HCT116 (cell line): ENCODE measurements at regions not wholly inside any gene's neighbourhood (a gene's known extent, or its start where the extent isn't known, plus 50 kb on each side); places are given as distances from the start of the nearest gene placed in this dataset.

Experiments
- ATAC-seq: fragments of 200-7000 bp; cut with Tn5 transposase; 2 replicates; pipeline ENCODE4 v1.9.1; 2020; ENCODE audit warnings: mild to moderate bottlenecking, moderate library complexity
- BruUV-seq: library from RNA; stranded (reverse); fragments of 400-500 nt; replicated peaks from 2 replicates; lab custom pipeline; 2021; lab: Mats Ljungman, UMichigan
- CTCF ChIA-PET: fragments of 300-600 bp; sonication (Branson Sonifier 250); formaldehyde crosslinking; loops from one replicate; lab custom pipeline; 2021; ENCODE audit warnings: antibody characterized with exemption; lab: Charles Lee
- POLR2A ChIA-PET: fragments of 300-600, 350-600 bp; sonication (Branson Sonifier 250); formaldehyde crosslinking; loops from one replicate; lab custom pipeline; 2021; ENCODE audit warnings: antibody characterized with exemption; lab: Charles Lee
- RAD21 ChIA-PET, 2 experiments: fragments of 300-600 bp; sonication (Branson Sonifier 250); formaldehyde crosslinking; loops; one replicate each; lab custom pipeline; 2023; ENCODE audit warnings: low total read pairs in 2 of 2; ENCODE audit not compliant: uncharacterized antibody in 2 of 2, unreplicated experiment in 2 of 2, low non-redundant PET in 1 of 2; lab: Charles Lee
- DNase-seq: peaks from one replicate; pipeline ENCODE4 v3.0.0-alpha.2; 2010; ENCODE audit warnings: low read depth, low spot score
- H2AFZ ChIP-seq: fragments of 200-600 bp; shearing (Covaris generic), sonication (generic); 2 replicates; pipeline ENCODE4 v1.6.1; 2017; ENCODE audit warnings: low read depth, mixed run types, mixed read lengths, antibody characterized with exemption, low read length; ENCODE audit not compliant: poor library complexity, severe bottlenecking
- H3K27ac ChIP-seq: 2 replicates; pipeline ENCODE4 v1.5.1; 2012; ENCODE audit warnings: low read depth, low read length
- H3K27me3 ChIP-seq: fragments of 200-600 bp; sonication (generic); 2 replicates; pipeline ENCODE4 v1.6.1; 2016; ENCODE audit warnings: mixed run types, low read length, mixed read lengths; ENCODE audit not compliant: insufficient read depth
- H3K36me3 ChIP-seq, 2 experiments: fragments of 200-500 bp in 1 of 2; fragments of 200-600 bp in 1 of 2; sonication (Bioruptor generic) in 1 of 2; sonication (generic) in 1 of 2; 2 replicates each; pipeline versions ENCODE4 v1.5.1 to v1.6.1; 2014 to 2016; ENCODE audit warnings: low read length in 2 of 2, inconsistent platforms in 1 of 2, mixed read lengths in 1 of 2, mixed run types in 1 of 2; ENCODE audit not compliant: insufficient read depth in 2 of 2, control insufficient read depth in 1 of 2
- H3K4me1 ChIP-seq, 2 experiments: fragments of 200-600 bp in 1 of 2; sonication (generic) in 1 of 2; 2 replicates each; pipeline versions ENCODE4 v1.5.1 to v1.6.1; 2012 to 2017; ENCODE audit warnings: low read length in 2 of 2, inconsistent platforms in 1 of 2, mild to moderate bottlenecking in 1 of 2, mixed read lengths in 1 of 2, mixed run types in 1 of 2, moderate library complexity in 1 of 2; ENCODE audit not compliant: insufficient read depth in 2 of 2, control insufficient read depth in 1 of 2
- H3K4me2 ChIP-seq: fragments of 200-600 bp; sonication (generic); 2 replicates; pipeline ENCODE4 v1.6.1; 2017; ENCODE audit warnings: mixed run types, low read length, mixed read lengths
- H3K4me3 ChIP-seq, 2 experiments: fragments of 200-600 bp in 1 of 2; sonication (generic) in 1 of 2; replicated peaks in 1 of 2; 2 replicates each; pipeline ENCODE4 v1.5.1; 2011 to 2016; ENCODE audit warnings: low read length in 2 of 2, control low read depth in 1 of 2, low read depth in 1 of 2, mild to moderate bottlenecking in 1 of 2, mixed read lengths in 1 of 2, mixed run types in 1 of 2
- H3K79me2 ChIP-seq: fragments of 200-600 bp; sonication (generic); 2 replicates; pipeline ENCODE4 v1.6.1; 2017; ENCODE audit warnings: mild to moderate bottlenecking, mixed run types, low read length, moderate library complexity, mixed read lengths; ENCODE audit not compliant: insufficient read depth
- H3K9ac ChIP-seq: fragments of 200-600 bp; sonication (generic); 2 replicates; pipeline ENCODE4 v1.6.1; 2016; ENCODE audit warnings: low read length, mixed read lengths
- H3K9me2 ChIP-seq: fragments of 200-600 bp; sonication (generic), shearing (Covaris generic); 2 replicates; pipeline ENCODE4 v1.6.1; 2017; ENCODE audit warnings: mixed run types, mild to moderate bottlenecking, moderate library complexity; ENCODE audit not compliant: insufficient read depth
- H3K9me3 ChIP-seq, 2 experiments: fragments of 200-500 bp in 1 of 2; fragments of 200-600 bp in 1 of 2; sonication (Bioruptor generic) in 1 of 2; sonication (generic) in 1 of 2; 2 replicates each; pipeline ENCODE4 v1.6.1; 2014 to 2017; ENCODE audit warnings: low read length in 2 of 2, mixed read lengths in 2 of 2, inconsistent platforms in 1 of 2, low read depth in 1 of 2, mild to moderate bottlenecking in 1 of 2, mixed run types in 1 of 2, moderate library complexity in 1 of 2; ENCODE audit not compliant: control insufficient read depth in 1 of 2, insufficient read depth in 1 of 2
- H4K20me1 ChIP-seq: fragments of 200-600 bp; sonication (generic), shearing (Covaris generic); 2 replicates; pipeline ENCODE4 v1.6.1; 2017; ENCODE audit warnings: mixed run types, mild to moderate bottlenecking, moderate library complexity; ENCODE audit not compliant: insufficient read depth
- CBX3 ChIP-seq: IDR thresholded peaks from 2 replicates; pipeline ENCODE4 v1.6.1; 2012; ENCODE audit warnings: low read depth
- CEBPB ChIP-seq: IDR thresholded peaks from 2 replicates; pipeline ENCODE4 v1.6.1; 2012; ENCODE audit warnings: low read depth
- EGR1 ChIP-seq: IDR thresholded peaks from 2 replicates; pipeline ENCODE4 v1.6.1; 2012; ENCODE audit warnings: low read depth
- ELF1 ChIP-seq: IDR thresholded peaks from 2 replicates; pipeline ENCODE4 v1.6.1; 2012; ENCODE audit warnings: low read depth, borderline replicate concordance
- EZH2 ChIP-seq: fragments of 200-600 bp; sonication (generic); IDR thresholded peaks from 2 replicates; pipeline ENCODE4 v1.6.1; 2017; ENCODE audit warnings: antibody characterized with exemption, mixed run types
- EZH2phosphoT487 ChIP-seq: fragments of 200-600 bp; IDR thresholded peaks from 2 replicates; pipeline ENCODE4 v1.6.1; 2018; ENCODE audit warnings: antibody characterized with exemption, borderline replicate concordance
- FOSL1 ChIP-seq: IDR thresholded peaks from 2 replicates; pipeline ENCODE4 v1.6.1; 2012; ENCODE audit warnings: low read depth
- JUND ChIP-seq: IDR thresholded peaks from 2 replicates; pipeline ENCODE4 v1.6.1; 2012
- POLR2A ChIP-seq: IDR thresholded peaks from 2 replicates; pipeline ENCODE4 v1.7.0; 2011; ENCODE audit warnings: borderline replicate concordance; ENCODE audit not compliant: insufficient read depth, insufficient read length; ENCODE audit errors: extremely low read depth
- RAD21 ChIP-seq: IDR thresholded peaks from 2 replicates; pipeline ENCODE4 v1.6.1; 2012; ENCODE audit warnings: low read depth, mild to moderate bottlenecking
- SIN3A ChIP-seq: IDR thresholded peaks from 2 replicates; pipeline ENCODE4 v1.6.1; 2012; ENCODE audit warnings: low read depth
- SP1 ChIP-seq: IDR thresholded peaks from 2 replicates; pipeline ENCODE4 v1.6.1; 2012; ENCODE audit warnings: low read depth
- TCF7L2 ChIP-seq: IDR thresholded peaks from 2 replicates; pipeline ENCODE4 v1.7.0; 2011; ENCODE audit warnings: borderline replicate concordance, inconsistent platforms; ENCODE audit not compliant: insufficient read depth, insufficient read length; ENCODE audit errors: extremely low read depth
- YY1 ChIP-seq: IDR thresholded peaks from 2 replicates; pipeline ENCODE4 v1.6.1; 2011; ENCODE audit warnings: low read length, low read depth, moderate library complexity, mild to moderate bottlenecking; ENCODE audit not compliant: insufficient replicate concordance; ENCODE audit errors: extremely low read depth
- intact Hi-C: fragments of 100-400 bp; cut with micrococcal nuclease; formaldehyde crosslinking; loops from 2 replicates; pipeline ENCODE4 v1.10.0; 2022
- TF ChIP-seq, protein P1 (sequence below): IDR thresholded peaks from 2 replicates; pipeline ENCODE4 v1.6.1; 2012; ENCODE audit warnings: low read depth
- TF ChIP-seq, protein P2 (sequence below): IDR thresholded peaks from 2 replicates; pipeline ENCODE4 v1.6.1; 2012
- TF ChIP-seq, protein P3 (sequence below), 3 experiments: fragments of 200-600 bp in 1 of 3; sonication (generic) in 1 of 3; IDR thresholded peaks in 2 of 3; conservative IDR thresholded peaks in 1 of 3; 2 replicates each; pipeline ENCODE4 v1.5.1; 2012 to 2017; ENCODE audit warnings: low read depth in 2 of 3, low read length in 2 of 3, antibody characterized with exemption in 1 of 3, borderline replicate concordance in 1 of 3, control low read depth in 1 of 3, mild to moderate bottlenecking in 1 of 3, mixed read lengths in 1 of 3, mixed run types in 1 of 3, moderate library complexity in 1 of 3; ENCODE audit not compliant: insufficient read depth in 1 of 3

DNA sequence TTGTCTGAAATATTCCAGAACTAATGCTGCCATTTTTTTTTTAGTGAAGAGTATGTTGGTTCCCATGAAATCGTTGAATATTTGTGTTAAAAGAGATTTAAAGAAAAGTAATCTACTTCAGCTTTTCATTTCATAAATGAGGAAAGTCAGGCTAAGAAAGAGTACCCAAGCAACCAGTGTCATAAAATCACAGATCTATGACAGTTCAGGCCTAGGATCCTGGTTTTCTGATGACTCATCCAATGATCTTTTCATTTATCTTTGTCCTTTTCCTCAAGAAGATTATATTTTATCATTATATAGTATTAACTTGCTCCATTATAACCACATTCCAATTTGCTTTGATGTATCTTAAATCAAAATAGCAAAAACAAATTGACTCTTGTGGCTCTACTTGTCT lies 139.4 kb upstream of the HCCS start:
- RAD21 ChIA-PET = no interaction called here
- H3K9me2 ChIP-seq = no peaks in the 10 kb centered on the region

DNA sequence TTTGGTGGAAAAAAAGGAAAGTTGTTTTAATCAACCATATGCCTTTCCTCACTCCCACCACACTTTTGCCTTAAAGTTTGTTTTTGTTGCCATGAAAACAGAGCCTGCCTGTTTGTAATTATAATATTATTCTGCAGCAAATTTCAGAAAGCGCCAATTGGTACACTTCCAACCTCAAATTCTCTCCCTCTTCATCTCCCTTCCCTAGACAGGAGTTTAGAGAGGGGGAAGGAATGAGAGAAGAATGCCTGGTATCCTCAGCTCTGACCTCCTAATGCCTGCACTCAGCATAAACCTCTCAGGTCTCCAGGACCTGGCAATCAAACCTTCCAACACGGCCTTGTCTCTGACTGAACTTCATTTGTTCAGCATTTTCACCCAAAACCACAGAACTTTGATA lies 138.4 kb upstream of the HCCS start:
- no TSS peak for BruUV-seq
- intact Hi-C loops = no loop called here
- DNase-seq (no peak), ATAC-seq (no peak)
- Histone ChIP-seq H3K9ac (no peak overlapping the region), H3K79me2 (no peaks in the 10 kb centered on the region), H2AFZ (no peak overlapping the region), H3K27ac (no peak overlapping the region), H4K20me1 (no peaks in the 10 kb centered on the region), H3K9me2 (no peaks in the 10 kb centered on the region), H3K4me2 (no peak overlapping the region), H3K27me3 (no peaks in the 10 kb centered on the region), H3K4me3 (no peak overlapping the region), H3K4me1 (no peaks in the 10 kb centered on the region), H3K36me3 (no peaks in the 10 kb centered on the region), H3K9me3 (no peaks in the 10 kb centered on the region)
- ChIA-PET RAD21 (no interaction called here), CTCF (no interaction called here), POLR2A (no interaction called here)
- TF ChIP-seq SIN3A (no peak), POLR2A (no peak), ELF1 (no peak), YY1 (no peak), EZH2phosphoT487 (no peak), CEBPB (no peak), TCF7L2 (no peak), FOSL1 (no peak), EZH2 (no peak), SP1 (no peak)
- TF ChIP-seq, protein P1, sequence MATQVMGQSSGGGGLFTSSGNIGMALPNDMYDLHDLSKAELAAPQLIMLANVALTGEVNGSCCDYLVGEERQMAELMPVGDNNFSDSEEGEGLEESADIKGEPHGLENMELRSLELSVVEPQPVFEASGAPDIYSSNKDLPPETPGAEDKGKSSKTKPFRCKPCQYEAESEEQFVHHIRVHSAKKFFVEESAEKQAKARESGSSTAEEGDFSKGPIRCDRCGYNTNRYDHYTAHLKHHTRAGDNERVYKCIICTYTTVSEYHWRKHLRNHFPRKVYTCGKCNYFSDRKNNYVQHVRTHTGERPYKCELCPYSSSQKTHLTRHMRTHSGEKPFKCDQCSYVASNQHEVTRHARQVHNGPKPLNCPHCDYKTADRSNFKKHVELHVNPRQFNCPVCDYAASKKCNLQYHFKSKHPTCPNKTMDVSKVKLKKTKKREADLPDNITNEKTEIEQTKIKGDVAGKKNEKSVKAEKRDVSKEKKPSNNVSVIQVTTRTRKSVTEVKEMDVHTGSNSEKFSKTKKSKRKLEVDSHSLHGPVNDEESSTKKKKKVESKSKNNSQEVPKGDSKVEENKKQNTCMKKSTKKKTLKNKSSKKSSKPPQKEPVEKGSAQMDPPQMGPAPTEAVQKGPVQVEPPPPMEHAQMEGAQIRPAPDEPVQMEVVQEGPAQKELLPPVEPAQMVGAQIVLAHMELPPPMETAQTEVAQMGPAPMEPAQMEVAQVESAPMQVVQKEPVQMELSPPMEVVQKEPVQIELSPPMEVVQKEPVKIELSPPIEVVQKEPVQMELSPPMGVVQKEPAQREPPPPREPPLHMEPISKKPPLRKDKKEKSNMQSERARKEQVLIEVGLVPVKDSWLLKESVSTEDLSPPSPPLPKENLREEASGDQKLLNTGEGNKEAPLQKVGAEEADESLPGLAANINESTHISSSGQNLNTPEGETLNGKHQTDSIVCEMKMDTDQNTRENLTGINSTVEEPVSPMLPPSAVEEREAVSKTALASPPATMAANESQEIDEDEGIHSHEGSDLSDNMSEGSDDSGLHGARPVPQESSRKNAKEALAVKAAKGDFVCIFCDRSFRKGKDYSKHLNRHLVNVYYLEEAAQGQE = no peak
- TF ChIP-seq, protein P2, sequence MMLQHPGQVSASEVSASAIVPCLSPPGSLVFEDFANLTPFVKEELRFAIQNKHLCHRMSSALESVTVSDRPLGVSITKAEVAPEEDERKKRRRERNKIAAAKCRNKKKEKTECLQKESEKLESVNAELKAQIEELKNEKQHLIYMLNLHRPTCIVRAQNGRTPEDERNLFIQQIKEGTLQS = no peak

More for the DNA sequence above, 139.4 kb upstream of the HCCS start:
- Histone ChIP-seq H3K4me1 (no peaks in the 10 kb centered on the region), H3K9me3 (no peaks in the 10 kb centered on the region), H3K36me3 (no peaks in the 10 kb centered on the region), H2AFZ (no peak overlapping the region), H3K9ac (no peak overlapping the region), H3K27ac (no peak overlapping the region), H3K4me2 (no peak overlapping the region), H3K79me2 (no peaks in the 10 kb centered on the region), H3K4me3 (no peak overlapping the region), H4K20me1 (no peaks in the 10 kb centered on the region), H3K27me3 (no peaks in the 10 kb centered on the region)
- DNase-seq (no peak), ATAC-seq (no peak)
- CTCF ChIA-PET = no interaction called here
- intact Hi-C loops = no loop called here
- no TSS peak for BruUV-seq
- TF ChIP-seq FOSL1 = no peak
- TF ChIP-seq CEBPB = no peak
- TF ChIP-seq RAD21 = no peak
- no peak for TF ChIP-seq JUND
- no peak for TF ChIP-seq EGR1
- TF ChIP-seq, protein P3, sequence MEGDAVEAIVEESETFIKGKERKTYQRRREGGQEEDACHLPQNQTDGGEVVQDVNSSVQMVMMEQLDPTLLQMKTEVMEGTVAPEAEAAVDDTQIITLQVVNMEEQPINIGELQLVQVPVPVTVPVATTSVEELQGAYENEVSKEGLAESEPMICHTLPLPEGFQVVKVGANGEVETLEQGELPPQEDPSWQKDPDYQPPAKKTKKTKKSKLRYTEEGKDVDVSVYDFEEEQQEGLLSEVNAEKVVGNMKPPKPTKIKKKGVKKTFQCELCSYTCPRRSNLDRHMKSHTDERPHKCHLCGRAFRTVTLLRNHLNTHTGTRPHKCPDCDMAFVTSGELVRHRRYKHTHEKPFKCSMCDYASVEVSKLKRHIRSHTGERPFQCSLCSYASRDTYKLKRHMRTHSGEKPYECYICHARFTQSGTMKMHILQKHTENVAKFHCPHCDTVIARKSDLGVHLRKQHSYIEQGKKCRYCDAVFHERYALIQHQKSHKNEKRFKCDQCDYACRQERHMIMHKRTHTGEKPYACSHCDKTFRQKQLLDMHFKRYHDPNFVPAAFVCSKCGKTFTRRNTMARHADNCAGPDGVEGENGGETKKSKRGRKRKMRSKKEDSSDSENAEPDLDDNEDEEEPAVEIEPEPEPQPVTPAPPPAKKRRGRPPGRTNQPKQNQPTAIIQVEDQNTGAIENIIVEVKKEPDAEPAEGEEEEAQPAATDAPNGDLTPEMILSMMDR (IDR thresholded peaks at IDR 0.05 in 2 of 3, conservative IDR thresholded peaks at IDR 0.05 in 1 of 3; ENCODE audit: borderline replicate concordance in 1 of 3, insufficient read depth in 1 of 3, low read depth in 2 of 3, low read length in 2 of 3) = no peak
- no peak for TF ChIP-seq CBX3
- TF ChIP-seq SIN3A = no peak
- POLR2A ChIA-PET = no interaction called here
